H1 (cell line): ENCODE measurements at regions not wholly inside any gene's neighbourhood (a gene's known extent, or its start where the extent isn't known, plus 50 kb on each side); places are given as distances from the start of the nearest gene placed in this dataset.

ENCODE experiments used
- CTCF ChIA-PET: fragments of 300-600 bp; sonication (Branson Sonifier 250); formaldehyde crosslinking; loops from one replicate; lab custom pipeline; 2021; ENCODE audit not compliant: partially characterized antibody; lab: Charles Lee
- POLR2A ChIA-PET: fragments of 300-600 bp; sonication (Branson Sonifier 250); formaldehyde crosslinking; loops from one replicate; lab custom pipeline; 2021; ENCODE audit warnings: inconsistent platforms; ENCODE audit not compliant: partially characterized antibody; lab: Charles Lee
- DNase-seq, 2 experiments: peaks; one replicate each; pipeline versions ENCODE4 v3.0.0 to v3.0.0-alpha.2; 2010 to 2022; ENCODE audit warnings: low spot score in 2 of 2, low read depth in 1 of 2, mixed read lengths in 1 of 2
- FAIRE-seq: peaks from 2 replicates; lab custom pipeline; 2011; peaks lifted over from hg19 to GRCh38; lab: Jason Lieb, UNC
- H2AFZ ChIP-seq: 2 replicates; pipeline ENCODE4 v1.8.1; 2012; ENCODE audit warnings: low read length, inconsistent platforms
- H2AK5ac ChIP-seq: 2 replicates; pipeline ENCODE4 v1.6.1; 2013; ENCODE audit warnings: low read depth, low read length
- H2BK120ac ChIP-seq: replicated peaks from 2 replicates; pipeline ENCODE3; 2013; ENCODE audit warnings: low read depth, low read length, inconsistent platforms
- H2BK12ac ChIP-seq: 2 replicates; pipeline ENCODE4 v1.6.1; 2013; ENCODE audit warnings: low read depth, low read length
- H2BK15ac ChIP-seq: 2 replicates; pipeline ENCODE4 v1.6.1; 2013; ENCODE audit warnings: low read length
- H2BK20ac ChIP-seq: 2 replicates; pipeline ENCODE4 v1.6.1; 2013; ENCODE audit warnings: low read length
- H2BK5ac ChIP-seq: 2 replicates; pipeline ENCODE4 v1.6.1; 2013; ENCODE audit warnings: low read depth, low read length
- H3K14ac ChIP-seq: 2 replicates; pipeline ENCODE4 v1.6.1; 2013; ENCODE audit warnings: inconsistent platforms; ENCODE audit not compliant: insufficient read length
- H3K18ac ChIP-seq: 2 replicates; pipeline ENCODE4 v1.6.1; 2013; ENCODE audit warnings: low read length; ENCODE audit errors: extremely low read depth
- H3K23ac ChIP-seq: 2 replicates; pipeline ENCODE4 v1.6.1; 2013; ENCODE audit warnings: inconsistent platforms; ENCODE audit not compliant: insufficient read length
- H3K23me2 ChIP-seq: 2 replicates; pipeline ENCODE4 v1.6.1; 2013; ENCODE audit warnings: low read depth, low read length
- H3K27ac ChIP-seq: 2 replicates; pipeline ENCODE4 v1.6.1; 2011; ENCODE audit warnings: low read depth, low read length, inconsistent platforms
- H3K27me3 ChIP-seq, 4 experiments: replicated peaks in 1 of 4; 1 replicate in 1 of 4; 2 replicates in 3 of 4; pipeline versions ENCODE4 v1.6.1 to v1.8.1; 2011 to 2013; ENCODE audit warnings: low read length in 3 of 4, mild to moderate bottlenecking in 3 of 4, inconsistent platforms in 2 of 4, mixed read lengths in 2 of 4, moderate library complexity in 1 of 4; ENCODE audit not compliant: control insufficient read depth in 3 of 4, insufficient read depth in 3 of 4; ENCODE audit errors: extremely low read depth in 1 of 4
- H3K36me3 ChIP-seq, 4 experiments: 2 replicates each; pipeline versions ENCODE4 v1.6.1 to v1.8.1; 2011 to 2013; ENCODE audit warnings: mild to moderate bottlenecking in 4 of 4, low read length in 3 of 4, moderate library complexity in 2 of 4, control low read depth in 1 of 4, inconsistent platforms in 1 of 4; ENCODE audit not compliant: insufficient read depth in 4 of 4, control insufficient read depth in 2 of 4
- H3K4ac ChIP-seq: replicated peaks from 2 replicates; pipeline ENCODE3; 2013; ENCODE audit warnings: low read length, low read depth, mixed read lengths, inconsistent platforms; ENCODE audit not compliant: insufficient read length
- H3K4me1 ChIP-seq, 4 experiments: replicated peaks in 1 of 4; 1 replicate in 1 of 4; 2 replicates in 3 of 4; pipeline versions ENCODE4 v1.6.1 to v1.8.1; 2011 to 2013; ENCODE audit warnings: low read length in 3 of 4, inconsistent platforms in 2 of 4, mixed read lengths in 1 of 4; ENCODE audit not compliant: insufficient read depth in 4 of 4, control insufficient read depth in 3 of 4
- H3K4me2 ChIP-seq, 2 experiments: 2 replicates each; pipeline versions ENCODE4 v1.6.1 to v1.8.1; 2011 to 2013; ENCODE audit warnings: low read depth in 2 of 2, low read length in 2 of 2, control low read depth in 1 of 2, inconsistent platforms in 1 of 2, mild to moderate bottlenecking in 1 of 2; ENCODE audit not compliant: insufficient read depth in 1 of 2
- H3K4me3 ChIP-seq, 4 experiments: fragments of 200-600, 300-600 bp in 1 of 4; sonication (generic), shearing (Covaris generic), sonication (Bioruptor Twin) in 1 of 4; 2 replicates each; pipeline versions ENCODE4 v1.5.1 to v1.8.1; 2011 to 2016; ENCODE audit warnings: low read length in 4 of 4, low read depth in 3 of 4, control low read depth in 2 of 4, inconsistent platforms in 2 of 4, mild to moderate bottlenecking in 2 of 4, mixed read lengths in 1 of 4, moderate library complexity in 1 of 4; ENCODE audit not compliant: insufficient read depth in 2 of 4; ENCODE audit errors: extremely low read depth in 1 of 4
- H3K56ac ChIP-seq: replicated peaks from 2 replicates; pipeline ENCODE3; 2013; ENCODE audit warnings: low read depth, mild to moderate bottlenecking, mixed read lengths, low read length, inconsistent platforms; ENCODE audit not compliant: insufficient read length
- H3K79me1 ChIP-seq: 2 replicates; pipeline ENCODE4 v1.6.1; 2013; ENCODE audit warnings: low read depth, low read length, control low read depth
- H3K79me2 ChIP-seq, 2 experiments: 2 replicates each; pipeline versions ENCODE4 v1.6.1 to v1.8.1; 2012 to 2013; ENCODE audit warnings: low read length in 2 of 2, mild to moderate bottlenecking in 2 of 2, inconsistent platforms in 1 of 2; ENCODE audit not compliant: insufficient read depth in 2 of 2, control insufficient read depth in 1 of 2
- H3K9ac ChIP-seq, 4 experiments: replicated peaks in 1 of 4; 1 replicate in 1 of 4; 2 replicates in 3 of 4; pipeline versions ENCODE4 v1.6.1 to v1.8.1; 2011 to 2013; ENCODE audit warnings: low read depth in 3 of 4, low read length in 3 of 4, control low read depth in 2 of 4, mild to moderate bottlenecking in 2 of 4, moderate library complexity in 2 of 4, inconsistent platforms in 1 of 4; ENCODE audit errors: extremely low read depth in 1 of 4
- H3K9me3 ChIP-seq, 2 experiments: 2 replicates each; pipeline versions ENCODE4 v1.6.1 to v1.8.1; 2012 to 2013; ENCODE audit warnings: mild to moderate bottlenecking in 2 of 2, moderate library complexity in 2 of 2, control low read depth in 1 of 2, inconsistent platforms in 1 of 2, low read depth in 1 of 2, low read length in 1 of 2, mixed read lengths in 1 of 2; ENCODE audit not compliant: insufficient read depth in 2 of 2
- H4K20me1 ChIP-seq, 2 experiments: replicated peaks in 1 of 2; 2 replicates each; pipeline versions ENCODE3 to v1.8.1; 2011 to 2013; ENCODE audit warnings: inconsistent platforms in 2 of 2, low read length in 2 of 2, mild to moderate bottlenecking in 1 of 2; ENCODE audit not compliant: insufficient read depth in 2 of 2, control insufficient read depth in 1 of 2
- H4K5ac ChIP-seq: 2 replicates; pipeline ENCODE4 v1.6.1; 2013; ENCODE audit warnings: low read length, low read depth, mixed read lengths, inconsistent platforms; ENCODE audit not compliant: insufficient read length
- H4K8ac ChIP-seq: 2 replicates; pipeline ENCODE4 v1.8.0; 2013; ENCODE audit warnings: mild to moderate bottlenecking, moderate library complexity, low read length, inconsistent platforms; ENCODE audit not compliant: insufficient read depth; ENCODE audit errors: extremely low read depth
- H4K91ac ChIP-seq: replicated peaks from 2 replicates; pipeline ENCODE3; 2013; ENCODE audit warnings: low read length, mixed read lengths, inconsistent platforms; ENCODE audit not compliant: insufficient read length
- CTBP2 ChIP-seq: IDR thresholded peaks from 2 replicates; pipeline ENCODE4 v1.7.0; 2011; ENCODE audit warnings: borderline replicate concordance, mild to moderate bottlenecking, moderate library complexity, mixed read lengths, low read length; ENCODE audit not compliant: insufficient read depth, insufficient read length
- NRF1 ChIP-seq: IDR thresholded peaks from 2 replicates; pipeline ENCODE4 v1.6.1; 2011; ENCODE audit warnings: mild to moderate bottlenecking, low read depth, low read length, improper control_type of control experiment
- RBBP5 ChIP-seq: IDR thresholded peaks from 2 replicates; pipeline ENCODE4 v1.7.1; 2012; ENCODE audit warnings: low read depth, mild to moderate bottlenecking, inconsistent platforms, low read length, moderate library complexity, borderline replicate concordance
- TEAD4 ChIP-seq: IDR thresholded peaks from 2 replicates; pipeline ENCODE4 v1.6.1; 2012; ENCODE audit warnings: low read depth, low read length, inconsistent platforms, mixed read lengths
- WGBS, 2 experiments: shearing (Covaris generic) in 1 of 2; methylation state at CpG; one replicate each; pipeline versions ENCODE4 v1.1.6 to v1.1.7; 2013 to 2015; ENCODE audit warnings: low lambda C conversion rate in 2 of 2, mixed read lengths in 2 of 2, inconsistent platforms in 1 of 2, low coverage in 1 of 2, missing lambda C conversion rate in 1 of 2; ENCODE audit not compliant: insufficient replicate concordance in 2 of 2, insufficient coverage in 1 of 2, insufficient read length in 1 of 2; ENCODE audit errors: extremely low coverage in 1 of 2, missing lambda C conversion rate in 1 of 2; 5-methylcytosine and 5-hydroxymethylcytosine counted together
- TF ChIP-seq, protein P1 (sequence below): IDR thresholded peaks from 2 replicates; pipeline ENCODE4 v1.6.1; 2012; ENCODE audit warnings: inconsistent platforms
- TF ChIP-seq, protein P2 (sequence below): IDR thresholded peaks from 2 replicates; pipeline ENCODE4 v1.6.1; 2012; ENCODE audit warnings: low read length, inconsistent platforms

DNA sequence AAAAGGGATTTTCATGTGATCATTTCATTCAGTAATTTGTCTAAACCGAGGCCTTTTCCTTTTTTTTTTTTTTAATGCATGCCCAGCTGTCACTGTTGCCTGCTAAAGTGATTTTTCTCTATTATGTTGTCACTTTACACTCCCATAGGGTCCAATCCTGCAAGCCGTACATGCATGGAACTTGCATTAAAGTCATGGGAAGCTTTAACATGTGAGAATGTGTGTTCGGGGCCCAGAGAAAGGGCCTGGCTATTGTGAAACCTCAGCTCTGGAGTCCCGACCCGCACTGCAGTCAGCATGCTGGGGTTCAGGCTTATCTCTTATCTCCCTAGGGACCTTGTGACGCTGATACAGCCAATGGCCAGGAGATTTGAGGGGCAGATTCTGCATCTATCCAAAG lies 474.6 kb downstream of the SLC4A3 start:
- TF ChIP-seq, protein P1, sequence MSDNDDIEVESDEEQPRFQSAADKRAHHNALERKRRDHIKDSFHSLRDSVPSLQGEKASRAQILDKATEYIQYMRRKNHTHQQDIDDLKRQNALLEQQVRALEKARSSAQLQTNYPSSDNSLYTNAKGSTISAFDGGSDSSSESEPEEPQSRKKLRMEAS = no peak
- TF ChIP-seq NRF1 (no peak), RBBP5 (no peak), TEAD4 (no peak), CTBP2 (no peak)
- TF ChIP-seq, protein P2, sequence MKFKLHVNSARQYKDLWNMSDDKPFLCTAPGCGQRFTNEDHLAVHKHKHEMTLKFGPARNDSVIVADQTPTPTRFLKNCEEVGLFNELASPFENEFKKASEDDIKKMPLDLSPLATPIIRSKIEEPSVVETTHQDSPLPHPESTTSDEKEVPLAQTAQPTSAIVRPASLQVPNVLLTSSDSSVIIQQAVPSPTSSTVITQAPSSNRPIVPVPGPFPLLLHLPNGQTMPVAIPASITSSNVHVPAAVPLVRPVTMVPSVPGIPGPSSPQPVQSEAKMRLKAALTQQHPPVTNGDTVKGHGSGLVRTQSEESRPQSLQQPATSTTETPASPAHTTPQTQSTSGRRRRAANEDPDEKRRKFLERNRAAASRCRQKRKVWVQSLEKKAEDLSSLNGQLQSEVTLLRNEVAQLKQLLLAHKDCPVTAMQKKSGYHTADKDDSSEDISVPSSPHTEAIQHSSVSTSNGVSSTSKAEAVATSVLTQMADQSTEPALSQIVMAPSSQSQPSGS = no peak
- Histone ChIP-seq H2AFZ (no peak overlapping the region), H2BK5ac (no peak overlapping the region), H3K79me2 (no peaks in the 10 kb centered on the region), H2BK12ac (no peak overlapping the region), H3K56ac (no peak overlapping the region), H3K79me1 (no peaks in the 10 kb centered on the region), H3K14ac (no peak overlapping the region), H2AK5ac (no peak overlapping the region), H3K9ac (no peak overlapping the region), H2BK15ac (no peak overlapping the region), H4K91ac (no peak overlapping the region), H3K9me3 (no peaks in the 10 kb centered on the region), H3K27ac (no peak overlapping the region), H2BK120ac (no peak overlapping the region), H4K8ac (no peak overlapping the region), H3K36me3 (no peaks in the 10 kb centered on the region), H3K27me3 (no peaks in the 10 kb centered on the region), H3K4ac (no peak overlapping the region), H3K4me3 (no peak overlapping the region), H3K18ac (no peak overlapping the region), H4K20me1 (no peaks in the 10 kb centered on the region), H3K4me1 (no peaks in the 10 kb centered on the region), H3K23ac (no peak overlapping the region), H2BK20ac (no peak overlapping the region), H3K4me2 (no peak overlapping the region), H3K23me2 (no peaks in the 10 kb centered on the region), H4K5ac (no peak overlapping the region)
- DNase-seq = no peak
- POLR2A ChIA-PET = no interaction called here
- 74% methylated on average over 6 of the region's 6 CpGs; no CpG with 5 or more reads in 1 of the 2 experiments for WGBS, 2 experiments
- no peak for FAIRE-seq
- CTCF ChIA-PET = interaction anchor here (0.6 to 1.9 kb wide), 2 partner anchors 10 to 1302 kb away, joined by 5 read pairs; no protein-coding TSS in a partner anchor
